ENCODE measurements at regions not wholly inside any gene's neighbourhood (a gene's known extent, or its start where the extent isn't known, plus 50 kb on each side); places are given as distances from the start of the nearest gene placed in this dataset.

DNA sequence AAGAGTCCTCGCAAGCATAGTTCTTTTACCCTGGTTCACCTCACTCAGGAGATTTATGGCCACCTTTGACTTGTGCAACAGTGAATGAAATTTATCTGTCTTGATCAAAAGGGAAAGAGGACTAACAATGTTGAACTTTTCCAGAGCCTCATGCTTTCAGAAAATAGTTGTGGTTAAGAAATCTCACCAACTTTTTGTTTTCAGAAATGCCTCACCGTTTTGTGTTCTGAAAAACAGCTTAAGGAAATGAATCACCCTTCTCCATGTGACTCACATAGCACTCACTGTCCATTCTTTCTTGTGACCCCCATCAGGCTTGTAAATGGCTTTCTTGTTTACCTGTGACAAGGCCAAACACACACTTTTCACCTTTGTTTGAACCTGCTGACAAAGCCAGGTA lies 148.6 kb upstream of the FAM3C start:
- TF ChIP-seq, protein P1, sequence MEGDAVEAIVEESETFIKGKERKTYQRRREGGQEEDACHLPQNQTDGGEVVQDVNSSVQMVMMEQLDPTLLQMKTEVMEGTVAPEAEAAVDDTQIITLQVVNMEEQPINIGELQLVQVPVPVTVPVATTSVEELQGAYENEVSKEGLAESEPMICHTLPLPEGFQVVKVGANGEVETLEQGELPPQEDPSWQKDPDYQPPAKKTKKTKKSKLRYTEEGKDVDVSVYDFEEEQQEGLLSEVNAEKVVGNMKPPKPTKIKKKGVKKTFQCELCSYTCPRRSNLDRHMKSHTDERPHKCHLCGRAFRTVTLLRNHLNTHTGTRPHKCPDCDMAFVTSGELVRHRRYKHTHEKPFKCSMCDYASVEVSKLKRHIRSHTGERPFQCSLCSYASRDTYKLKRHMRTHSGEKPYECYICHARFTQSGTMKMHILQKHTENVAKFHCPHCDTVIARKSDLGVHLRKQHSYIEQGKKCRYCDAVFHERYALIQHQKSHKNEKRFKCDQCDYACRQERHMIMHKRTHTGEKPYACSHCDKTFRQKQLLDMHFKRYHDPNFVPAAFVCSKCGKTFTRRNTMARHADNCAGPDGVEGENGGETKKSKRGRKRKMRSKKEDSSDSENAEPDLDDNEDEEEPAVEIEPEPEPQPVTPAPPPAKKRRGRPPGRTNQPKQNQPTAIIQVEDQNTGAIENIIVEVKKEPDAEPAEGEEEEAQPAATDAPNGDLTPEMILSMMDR (IDR thresholded peaks at IDR 0.05), result no peak
- TF ChIP-seq POLR2A (IDR thresholded peaks at IDR 0.05), result no peak
- peak in 1 of 2 donors; percentile 64 for TF ChIP-seq POLR2AphosphoS5 (IDR thresholded peaks at IDR 0.05; ENCODE audit: insufficient read depth in 1 of 2, low read depth in 1 of 2)
